PC-9 (cell line): ENCODE measurements at regions not wholly inside any gene's neighbourhood (a gene's known extent, or its start where the extent isn't known, plus 50 kb on each side); places are given as distances from the start of the nearest gene placed in this dataset.

Experiments
- BruUV-seq: library from RNA; stranded (reverse); fragments of 400-500 nt; replicated peaks from 2 replicates; lab custom pipeline; 2021; lab: Mats Ljungman, UMichigan
- CTCF ChIA-PET: fragments of 300-600 bp; sonication (Branson Sonifier 250); formaldehyde crosslinking; loops from one replicate; lab custom pipeline; 2022; ENCODE audit warnings: antibody characterized with exemption; lab: Charles Lee
- POLR2A ChIA-PET: fragments of 300-600 bp; sonication (Branson Sonifier 250); formaldehyde crosslinking; loops from one replicate; lab custom pipeline; 2022; ENCODE audit warnings: antibody characterized with exemption; ENCODE audit not compliant: unreplicated experiment; lab: Charles Lee
- DNase-seq, 2 experiments: peaks; one replicate each; pipeline versions ENCODE4 v3.0.0 to v3.0.0-alpha.2; 2015 to 2022; ENCODE audit warnings: mixed read lengths in 1 of 2
- H2AFZ ChIP-seq: fragments of 200-600 bp; sonication (generic); 2 replicates; pipeline ENCODE4 v1.8.1; 2017; ENCODE audit warnings: antibody characterized with exemption
- H3F3A ChIP-seq: fragments of 200-600 bp; sonication (generic); 2 replicates; pipeline ENCODE4 v1.8.1; 2017; ENCODE audit warnings: antibody characterized with exemption, mild to moderate bottlenecking, low read depth; ENCODE audit not compliant: insufficient read depth
- H3K27ac ChIP-seq: fragments of 200-600 bp; sonication (generic); 2 replicates; pipeline ENCODE4 v1.6.1; 2016; ENCODE audit warnings: mixed run types
- H3K27me3 ChIP-seq: fragments of 200-600 bp; sonication (generic); 2 replicates; pipeline ENCODE4 v1.6.1; 2016; ENCODE audit warnings: low read depth, mixed run types; ENCODE audit not compliant: insufficient read depth
- H3K36me3 ChIP-seq: fragments of 200-600 bp; sonication (generic); 2 replicates; pipeline ENCODE4 v1.6.1; 2016; ENCODE audit warnings: low read depth, mixed run types
- H3K4me1 ChIP-seq: fragments of 200-600 bp; sonication (generic); replicated peaks from 2 replicates; pipeline ENCODE4 v1.6.1; 2016; ENCODE audit warnings: mixed run types; ENCODE audit not compliant: insufficient read depth
- H3K4me2 ChIP-seq: fragments of 200-600 bp; sonication (generic); 2 replicates; pipeline ENCODE4 v1.6.1; 2017; ENCODE audit warnings: mixed run types
- H3K4me3 ChIP-seq: fragments of 200-600 bp; sonication (generic); 2 replicates; pipeline ENCODE4 v1.6.1; 2016; ENCODE audit warnings: mixed run types
- H3K79me2 ChIP-seq: fragments of 200-600 bp; sonication (generic); 2 replicates; pipeline ENCODE4 v1.6.1; 2017; ENCODE audit warnings: low read depth, mixed run types
- H3K9me2 ChIP-seq: fragments of 200-600 bp; sonication (generic); 2 replicates; pipeline ENCODE4 v1.8.1; 2017; ENCODE audit warnings: mild to moderate bottlenecking; ENCODE audit not compliant: insufficient read depth
- H3K9me3 ChIP-seq: fragments of 200-600 bp; sonication (generic); 2 replicates; pipeline ENCODE4 v1.8.1; 2016; ENCODE audit warnings: low read depth; ENCODE audit not compliant: insufficient read depth
- H4K20me1 ChIP-seq: fragments of 200-600 bp; sonication (generic); 2 replicates; pipeline ENCODE4 v1.8.1; 2017; ENCODE audit not compliant: insufficient read depth
- EZH2 ChIP-seq: fragments of 200-600 bp; sonication (generic); IDR thresholded peaks from 2 replicates; pipeline ENCODE4 v1.8.0; 2017; ENCODE audit warnings: antibody characterized with exemption, low read depth
- intact Hi-C: fragments of 100-400 bp; cut with micrococcal nuclease; formaldehyde crosslinking; loops from one replicate; pipeline ENCODE4 v1.10.0; 2022; ENCODE audit not compliant: unreplicated experiment
- TF ChIP-seq, protein P1 (sequence below): fragments of 200-600 bp; sonication (generic); conservative IDR thresholded peaks from 2 replicates; pipeline ENCODE4 v1.6.1; 2017; ENCODE audit warnings: mixed run types, antibody characterized with exemption, mild to moderate bottlenecking, moderate library complexity

- intact Hi-C loops, result no loop called here
- Histone ChIP-seq H3K4me1 (no peaks in the 10 kb centered on the region), H3K4me3 (no peak overlapping the region), H3K4me2 (no peak overlapping the region), H3K36me3 (no peaks in the 10 kb centered on the region), H3K27me3 (no peaks in the 10 kb centered on the region), H3K9me3 (no peaks in the 10 kb centered on the region), H2AFZ (no peak overlapping the region), H3F3A (no peaks in the 10 kb centered on the region), H4K20me1 (no peaks in the 10 kb centered on the region), H3K9me2 (no peaks in the 10 kb centered on the region), H3K27ac (no peak overlapping the region), H3K79me2 (no peaks in the 10 kb centered on the region)
- ChIA-PET POLR2A (no interaction called here), CTCF (no interaction called here)
- TF ChIP-seq EZH2, result no peak
- TF ChIP-seq, protein P1, sequence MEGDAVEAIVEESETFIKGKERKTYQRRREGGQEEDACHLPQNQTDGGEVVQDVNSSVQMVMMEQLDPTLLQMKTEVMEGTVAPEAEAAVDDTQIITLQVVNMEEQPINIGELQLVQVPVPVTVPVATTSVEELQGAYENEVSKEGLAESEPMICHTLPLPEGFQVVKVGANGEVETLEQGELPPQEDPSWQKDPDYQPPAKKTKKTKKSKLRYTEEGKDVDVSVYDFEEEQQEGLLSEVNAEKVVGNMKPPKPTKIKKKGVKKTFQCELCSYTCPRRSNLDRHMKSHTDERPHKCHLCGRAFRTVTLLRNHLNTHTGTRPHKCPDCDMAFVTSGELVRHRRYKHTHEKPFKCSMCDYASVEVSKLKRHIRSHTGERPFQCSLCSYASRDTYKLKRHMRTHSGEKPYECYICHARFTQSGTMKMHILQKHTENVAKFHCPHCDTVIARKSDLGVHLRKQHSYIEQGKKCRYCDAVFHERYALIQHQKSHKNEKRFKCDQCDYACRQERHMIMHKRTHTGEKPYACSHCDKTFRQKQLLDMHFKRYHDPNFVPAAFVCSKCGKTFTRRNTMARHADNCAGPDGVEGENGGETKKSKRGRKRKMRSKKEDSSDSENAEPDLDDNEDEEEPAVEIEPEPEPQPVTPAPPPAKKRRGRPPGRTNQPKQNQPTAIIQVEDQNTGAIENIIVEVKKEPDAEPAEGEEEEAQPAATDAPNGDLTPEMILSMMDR, result no peak
- BruUV-seq, result no TSS peak
- no peak for DNase-seq
Observed at GRCh38 chr1:185556561-185556960, 177.6 kb upstream of the HMCN1 start.

DNA sequence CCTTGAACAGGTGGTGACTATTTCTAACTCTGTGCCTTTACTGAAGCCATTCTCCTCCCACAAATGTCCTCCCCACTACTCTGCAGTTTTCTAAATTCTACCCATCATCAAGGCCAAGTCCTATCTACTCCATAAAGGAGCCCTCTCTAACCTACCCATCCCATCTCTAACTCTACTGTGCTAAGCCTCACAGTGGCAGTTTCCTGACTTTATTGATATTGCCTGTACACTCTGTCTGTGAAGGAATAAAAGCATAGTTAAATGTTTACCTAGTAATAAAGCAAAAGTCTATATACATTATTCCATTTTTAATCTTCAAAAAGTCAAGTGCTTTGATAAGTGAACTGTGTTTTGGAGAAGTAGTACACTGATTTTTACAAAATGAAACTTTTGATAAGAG lies 178.4 kb upstream of the HMCN1 start:
- no peaks in the 10 kb centered on the region for H3K79me2 ChIP-seq
- no peaks in the 10 kb centered on the region for H3K9me2 ChIP-seq
- H2AFZ ChIP-seq, result no peak overlapping the region
- intact Hi-C loops, result no loop called here
- no peak overlapping the region for H3K4me2 ChIP-seq
- H3K9me3 ChIP-seq, result no peaks in the 10 kb centered on the region
- POLR2A ChIA-PET, result no interaction called here
- no peak for DNase-seq
- H3K4me1 ChIP-seq, result no peaks in the 10 kb centered on the region
- H3K36me3 ChIP-seq, result no peaks in the 10 kb centered on the region
- no peaks in the 10 kb centered on the region for H4K20me1 ChIP-seq
- no peaks in the 10 kb centered on the region for H3F3A ChIP-seq
- H3K27ac ChIP-seq, result no peak overlapping the region
- no peaks in the 10 kb centered on the region for H3K27me3 ChIP-seq
- no peak overlapping the region for H3K4me3 ChIP-seq
- no TSS peak for BruUV-seq
- TF ChIP-seq EZH2, result no peak
- TF ChIP-seq, protein P1, result no peak
- CTCF ChIA-PET, result no interaction called here

GRCh38 chr1:185551008-185551407 lies 183.2 kb upstream of the HMCN1 start:
- intact Hi-C loops, result no loop called here
- BruUV-seq, result no TSS peak
- POLR2A ChIA-PET, result no interaction called here

More at GRCh38 chr1:185551008-185551407, 183.2 kb upstream of the HMCN1 start:
- no peak overlapping the region for H3K27ac ChIP-seq
- no peaks in the 10 kb centered on the region for H3K36me3 ChIP-seq
- H3K4me1 ChIP-seq, result no peaks in the 10 kb centered on the region
- no peak for TF ChIP-seq EZH2
- TF ChIP-seq, protein P1, result no peak
- H3K4me3 ChIP-seq, result no peak overlapping the region
- H2AFZ ChIP-seq, result no peak overlapping the region
- no peaks in the 10 kb centered on the region for H3K27me3 ChIP-seq
- CTCF ChIA-PET, result no interaction called here
- no peaks in the 10 kb centered on the region for H3K9me3 ChIP-seq
- H3F3A ChIP-seq, result no peaks in the 10 kb centered on the region
- DNase-seq, result no peak
- H3K79me2 ChIP-seq, result no peaks in the 10 kb centered on the region
- H3K4me2 ChIP-seq, result no peak overlapping the region
- H3K9me2 ChIP-seq, result no peaks in the 10 kb centered on the region
- H4K20me1 ChIP-seq, result no peaks in the 10 kb centered on the region
